HG03439 (cell line): ENCODE measurements at regions not wholly inside any gene's neighbourhood (a gene's known extent, or its start where the extent isn't known, plus 50 kb on each side); places are given as distances from the start of the nearest gene placed in this dataset.
A peak's percentile ranks its signal among the peaks of the same experiment; 100 is the strongest.

Source experiments
- ATAC-seq: cut with Tn5 transposase; IDR thresholded peaks from one replicate; pipeline ENCODE4 v1.9.1; 2021; ENCODE audit warnings: mild to moderate bottlenecking, moderate library complexity; ENCODE audit not compliant: unreplicated experiment

DNA sequence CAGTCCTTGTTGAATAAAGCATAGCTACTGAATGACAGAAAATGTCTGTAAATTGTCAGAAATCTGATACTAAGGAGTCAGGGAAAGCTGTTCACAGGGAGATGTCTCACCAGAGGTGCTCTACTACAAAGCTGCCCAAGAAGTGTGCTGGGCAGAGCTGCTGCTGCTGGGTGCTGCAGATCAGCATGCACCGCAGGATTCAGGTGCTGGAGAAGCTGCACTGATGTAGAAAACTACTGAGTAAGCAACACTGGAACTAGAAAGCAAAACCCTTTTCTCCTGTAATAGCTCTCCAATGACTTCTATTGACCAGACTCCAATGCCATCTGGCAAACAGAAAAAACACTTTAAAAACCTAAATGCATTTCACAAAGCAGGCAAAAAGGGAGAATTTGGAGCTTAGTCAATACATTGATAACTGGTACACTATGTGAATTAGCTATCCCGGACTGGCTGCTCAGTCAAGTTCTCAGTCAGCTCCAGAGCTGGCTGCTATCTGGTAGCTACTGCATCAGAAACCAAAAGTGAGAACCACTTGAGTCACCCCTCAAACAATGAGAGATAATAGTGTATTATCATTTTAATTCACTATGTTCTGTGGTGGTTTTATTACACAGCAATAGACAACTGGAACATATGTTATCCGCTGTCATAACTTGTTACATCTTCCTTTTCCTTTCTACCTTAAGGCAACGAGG, 493.1 kb downstream of the CPS1 start:
- ATAC-seq, result no peak

DNA sequence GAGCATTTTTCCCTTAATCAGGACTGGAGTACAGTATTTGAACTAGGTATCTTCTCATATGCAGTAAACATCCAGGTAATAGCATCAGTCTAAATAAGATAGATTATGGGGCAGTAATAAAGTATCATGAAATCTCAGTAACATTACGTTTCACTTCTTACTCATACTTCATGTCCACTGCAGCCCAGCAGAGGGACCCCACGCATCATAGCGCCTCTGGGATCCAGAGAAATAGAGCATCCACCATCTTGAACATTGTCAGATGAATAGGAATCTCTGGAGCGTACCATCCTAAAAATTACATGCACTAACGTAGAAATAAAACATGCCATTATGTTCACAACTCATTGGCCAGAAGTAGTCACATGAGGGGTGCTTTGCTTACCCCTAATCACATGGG, 499.0 kb downstream of the CPS1 start:
- ATAC-seq, result no peak

DNA sequence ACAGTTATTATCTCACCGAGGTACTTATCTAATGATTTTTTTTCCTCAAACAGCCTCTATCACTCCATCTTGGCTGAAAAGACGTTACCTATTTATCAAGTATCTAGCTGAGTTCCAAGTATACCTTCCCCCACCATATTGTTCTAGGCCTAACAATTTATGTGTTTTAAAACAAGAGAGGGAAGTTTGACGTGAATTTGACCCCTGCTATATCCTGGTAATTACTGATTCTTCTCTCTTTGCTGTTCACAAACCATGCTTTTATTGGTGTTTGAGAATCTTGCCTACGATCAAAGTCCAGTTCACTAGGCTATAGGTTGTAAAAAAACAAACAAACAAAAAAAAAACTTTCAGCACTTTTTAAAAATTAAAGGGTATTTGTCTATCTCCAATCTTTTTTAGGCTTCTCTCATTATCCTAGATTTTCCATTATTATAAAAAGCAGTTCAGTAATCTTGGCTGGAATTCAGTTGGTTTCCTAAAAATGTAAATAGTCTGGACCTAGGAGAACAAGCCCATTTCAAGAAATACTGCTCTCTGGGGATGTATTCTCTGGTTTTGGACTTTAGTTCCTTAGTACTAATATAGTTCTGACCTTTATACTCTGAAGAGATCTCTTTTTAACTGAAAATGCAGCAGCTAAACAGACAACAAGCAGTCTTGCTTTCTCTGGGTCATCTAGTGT, 505.4 kb downstream of the CPS1 start:
- no peak for ATAC-seq

DNA sequence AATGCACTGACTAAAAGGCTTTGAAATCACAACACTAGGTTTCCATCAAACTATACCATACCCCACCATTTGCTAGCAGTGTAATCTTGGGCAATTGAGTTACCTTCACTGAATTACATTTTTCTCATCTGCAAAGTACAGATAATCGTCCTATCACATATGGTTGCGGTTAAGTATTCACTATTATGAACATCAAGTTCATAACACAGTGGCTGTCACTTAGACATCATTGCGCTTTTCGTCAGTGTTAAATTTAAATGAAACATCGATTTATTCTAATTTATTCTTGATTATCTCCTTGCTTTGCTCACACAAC, 505.9 kb downstream of the CPS1 start:
- no peak for ATAC-seq

DNA sequence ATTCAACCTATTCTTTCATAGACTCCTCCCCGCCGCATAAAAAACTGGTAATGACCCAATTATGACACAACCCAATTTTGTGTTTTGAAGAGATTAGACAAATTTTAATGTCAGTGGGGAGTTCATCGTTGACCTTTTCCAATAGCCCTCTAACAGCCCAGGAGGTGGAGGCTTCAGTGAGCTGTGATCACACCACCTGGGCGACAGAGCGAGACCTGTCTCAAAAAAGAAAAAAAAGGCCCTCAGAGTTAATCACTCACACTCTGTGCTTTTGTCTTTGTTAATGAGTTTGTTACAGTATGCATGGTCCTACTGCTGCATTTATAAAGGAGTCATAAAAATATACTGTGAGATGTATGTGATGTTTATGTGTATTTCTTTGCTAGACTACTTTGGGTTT, 510.6 kb downstream of the CPS1 start:
- ATAC-seq, result no peak

DNA sequence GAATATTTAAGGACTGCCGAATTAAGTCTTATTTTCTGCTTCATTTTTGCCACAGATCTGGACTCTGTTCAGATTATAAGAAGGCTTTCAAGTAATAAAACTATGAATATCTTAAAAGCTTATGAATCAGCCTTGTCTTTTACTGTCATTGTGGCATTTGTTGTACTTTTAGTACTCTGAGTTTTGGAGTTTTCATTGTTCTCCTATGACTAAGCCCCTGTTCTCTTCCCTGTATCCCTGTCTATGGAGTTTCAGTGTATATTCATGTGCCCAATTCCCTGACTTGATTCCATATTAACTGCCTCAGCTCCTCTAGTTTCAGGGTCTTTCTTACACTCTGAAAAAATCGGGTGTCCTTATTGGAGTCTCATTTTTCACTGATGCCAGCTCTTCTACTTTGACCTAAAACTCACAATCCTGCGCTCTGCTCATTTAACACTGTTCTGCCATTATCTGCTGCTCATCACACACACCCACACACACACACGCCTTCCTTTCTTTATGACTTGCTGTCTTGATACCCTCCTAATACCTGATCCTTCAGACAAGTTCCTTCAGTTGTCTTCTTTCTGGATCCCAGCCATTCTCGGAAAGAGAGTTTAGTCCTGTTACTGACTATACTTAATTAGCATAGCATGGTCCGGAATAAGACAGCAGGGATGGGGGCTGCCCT, 511.8 kb downstream of the CPS1 start:
- no peak for ATAC-seq

DNA sequence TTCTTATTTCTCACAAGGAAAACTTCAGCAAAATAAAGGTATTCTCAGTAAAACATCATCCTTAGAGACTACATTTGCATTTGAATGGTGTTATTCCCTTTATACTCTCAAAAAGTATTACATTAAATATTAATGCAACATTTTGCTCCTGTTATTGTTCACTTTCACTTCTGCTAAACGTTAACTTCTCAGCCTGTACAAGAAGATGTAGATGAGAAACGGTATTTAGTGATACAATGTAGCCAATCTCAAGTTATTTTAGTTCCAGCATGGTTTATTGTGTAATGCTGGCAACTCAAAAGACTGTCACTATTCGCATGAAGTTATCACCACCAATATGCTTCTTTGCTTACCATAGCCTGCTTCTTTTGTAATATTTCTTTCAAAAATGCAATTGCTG, 514.1 kb downstream of the CPS1 start:
- no peak for ATAC-seq

DNA sequence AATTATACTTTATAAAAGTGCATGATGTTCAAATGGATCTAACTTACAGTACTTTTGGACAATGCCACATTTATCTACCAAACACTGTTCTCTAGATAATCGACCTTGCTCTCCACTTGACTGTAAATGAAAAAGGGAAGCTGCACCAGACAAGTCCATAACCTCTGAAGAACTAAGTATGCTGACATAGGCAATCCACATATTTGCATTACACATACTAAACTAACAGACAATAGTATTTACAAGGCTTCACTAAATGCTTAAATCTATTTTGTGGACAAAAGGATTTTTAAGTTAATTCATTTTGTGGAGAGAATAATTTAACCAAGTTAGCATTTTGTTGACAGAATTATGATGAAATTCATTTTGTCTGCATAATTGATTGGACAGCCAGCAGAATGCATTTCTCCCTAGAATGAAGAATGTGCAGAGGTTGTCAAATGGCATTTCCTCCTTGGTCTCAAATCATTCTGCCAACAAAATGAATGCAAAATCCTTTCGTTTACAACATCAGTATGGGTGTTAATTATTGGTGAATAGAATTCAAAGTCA, 520.9 kb downstream of the CPS1 start:
- ATAC-seq, result no peak

DNA sequence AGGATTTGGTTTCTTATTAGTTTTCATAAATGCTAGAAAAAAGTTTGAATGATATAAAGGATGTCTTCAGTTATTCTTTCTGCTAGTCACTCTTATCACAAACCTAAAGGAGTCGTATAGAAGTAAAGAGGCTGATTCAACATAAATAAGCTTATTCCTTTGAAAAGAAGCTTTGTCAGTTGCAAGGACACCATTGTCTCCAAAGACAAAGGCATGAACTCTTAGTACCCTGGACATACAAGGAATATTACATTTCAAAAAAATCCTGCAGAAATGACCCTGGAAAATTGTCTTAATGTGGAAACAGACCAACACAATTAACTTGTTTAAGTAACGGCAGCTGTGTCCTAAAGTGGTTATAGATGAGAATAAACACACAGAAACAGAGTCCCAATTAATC, 528.0 kb downstream of the CPS1 start:
- no peak for ATAC-seq

DNA sequence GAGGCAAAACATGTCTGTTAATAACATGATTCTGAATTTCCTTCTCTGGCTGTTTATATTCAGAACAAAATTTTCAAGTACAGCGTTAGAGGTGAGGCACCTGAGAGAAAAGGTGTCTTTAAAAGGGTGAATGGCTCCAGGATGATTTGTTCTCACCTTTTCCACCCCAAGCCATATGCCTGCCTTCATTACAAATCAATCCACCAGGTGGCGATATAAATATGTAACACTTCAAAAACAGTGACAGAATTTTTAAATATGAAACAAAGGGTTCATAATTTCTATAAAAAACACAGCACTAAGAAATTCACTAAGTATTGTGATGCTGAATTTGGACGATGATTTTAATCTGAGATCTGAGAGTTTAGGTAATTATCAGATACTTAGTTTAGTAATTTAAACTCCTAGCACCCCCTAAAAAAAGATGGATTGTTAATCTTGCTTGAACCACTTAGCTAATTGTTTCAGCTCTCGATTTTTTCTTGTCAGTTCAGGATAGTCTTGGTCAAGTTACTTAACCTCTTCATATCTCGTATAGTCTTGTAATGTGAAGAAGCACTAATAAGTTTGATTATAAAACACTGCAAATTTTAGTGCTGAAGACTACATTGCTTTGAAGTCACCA, 528.8 kb downstream of the CPS1 start:
- ATAC-seq, result peak; percentile 63

DNA sequence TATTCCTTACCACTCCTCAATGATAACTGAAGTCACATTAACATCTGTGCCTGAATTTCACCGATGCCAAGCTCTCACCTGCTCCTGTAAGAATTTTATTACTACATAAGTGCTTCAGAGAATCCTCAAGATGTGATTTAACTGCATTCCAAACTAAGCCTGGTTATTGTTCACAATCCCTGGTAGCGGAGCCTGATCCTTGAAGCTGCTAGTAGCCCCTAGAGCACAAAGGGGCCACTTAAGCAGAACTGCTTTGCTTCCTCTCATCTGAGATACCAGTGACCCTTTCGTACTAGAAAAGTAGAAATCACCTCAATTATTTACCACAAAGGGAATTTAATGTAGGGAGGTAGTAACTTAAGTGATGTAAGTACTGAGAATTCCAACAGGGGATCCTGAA, 529.6 kb downstream of the CPS1 start:
- no peak for ATAC-seq

DNA sequence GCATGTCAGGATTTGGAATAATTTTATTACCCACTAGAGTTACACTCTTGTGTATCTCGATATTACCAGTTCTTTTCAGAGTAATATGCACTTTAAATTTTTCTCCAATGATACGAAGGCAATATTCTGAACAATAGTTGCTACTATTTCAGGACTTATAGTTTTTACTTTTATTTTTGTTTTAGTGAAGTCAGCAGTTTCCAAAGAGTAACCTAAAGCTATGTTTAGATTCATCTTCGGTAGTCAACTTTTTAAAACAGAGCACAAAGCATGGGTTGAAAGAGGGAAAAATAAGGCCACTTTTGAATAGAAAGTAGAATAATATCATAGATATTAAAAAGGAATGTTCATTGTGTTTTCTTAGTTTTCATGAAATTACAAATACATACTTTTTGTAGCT, 532.7 kb downstream of the CPS1 start:
- no peak for ATAC-seq

DNA sequence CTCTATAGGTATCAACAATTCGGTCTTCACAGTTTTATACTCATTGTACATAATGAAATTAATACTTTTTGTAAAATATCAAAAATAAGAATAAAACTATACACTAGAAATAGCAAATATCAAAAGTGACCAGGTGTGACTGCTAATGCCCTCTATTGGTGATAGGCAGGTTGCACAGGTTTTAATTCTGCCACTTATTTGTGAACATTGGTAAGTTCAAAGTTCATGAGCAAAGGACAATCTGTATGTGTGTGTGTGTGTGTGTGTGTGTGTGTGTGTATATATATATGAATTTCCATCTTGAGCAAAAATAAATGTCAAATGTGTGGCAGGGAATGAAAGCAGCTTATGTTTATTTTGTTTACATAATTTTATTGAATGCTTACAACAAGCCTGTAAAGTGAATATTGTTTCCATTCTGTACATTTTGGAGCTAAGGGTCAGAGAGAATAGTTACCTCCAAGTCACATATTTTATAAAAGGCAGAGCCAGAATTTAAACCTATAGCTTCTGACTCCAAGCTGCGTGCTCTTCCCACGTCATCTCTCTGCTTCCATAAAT, 537.4 kb downstream of the CPS1 start:
- ATAC-seq, result no peak

DNA sequence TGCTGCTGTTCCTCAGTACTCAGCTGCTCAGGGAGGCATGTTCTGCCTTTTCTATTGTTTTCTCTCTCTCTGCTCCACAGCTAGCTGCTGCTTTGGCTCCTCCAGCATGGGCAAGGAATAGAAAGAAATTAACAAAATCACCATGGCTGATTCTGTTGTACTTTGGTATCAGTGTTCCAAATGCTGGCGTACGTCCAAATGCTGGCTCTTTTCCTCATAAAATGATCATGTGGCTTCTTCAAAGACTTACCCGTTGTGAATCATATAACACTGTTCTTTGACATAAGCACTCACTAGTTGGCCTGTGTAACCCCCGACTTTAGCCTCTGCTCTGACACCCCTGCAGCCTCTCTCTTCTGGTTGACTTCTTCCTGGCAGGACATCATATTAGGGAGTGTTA, 547.6 kb downstream of the CPS1 start:
- no peak for ATAC-seq

DNA sequence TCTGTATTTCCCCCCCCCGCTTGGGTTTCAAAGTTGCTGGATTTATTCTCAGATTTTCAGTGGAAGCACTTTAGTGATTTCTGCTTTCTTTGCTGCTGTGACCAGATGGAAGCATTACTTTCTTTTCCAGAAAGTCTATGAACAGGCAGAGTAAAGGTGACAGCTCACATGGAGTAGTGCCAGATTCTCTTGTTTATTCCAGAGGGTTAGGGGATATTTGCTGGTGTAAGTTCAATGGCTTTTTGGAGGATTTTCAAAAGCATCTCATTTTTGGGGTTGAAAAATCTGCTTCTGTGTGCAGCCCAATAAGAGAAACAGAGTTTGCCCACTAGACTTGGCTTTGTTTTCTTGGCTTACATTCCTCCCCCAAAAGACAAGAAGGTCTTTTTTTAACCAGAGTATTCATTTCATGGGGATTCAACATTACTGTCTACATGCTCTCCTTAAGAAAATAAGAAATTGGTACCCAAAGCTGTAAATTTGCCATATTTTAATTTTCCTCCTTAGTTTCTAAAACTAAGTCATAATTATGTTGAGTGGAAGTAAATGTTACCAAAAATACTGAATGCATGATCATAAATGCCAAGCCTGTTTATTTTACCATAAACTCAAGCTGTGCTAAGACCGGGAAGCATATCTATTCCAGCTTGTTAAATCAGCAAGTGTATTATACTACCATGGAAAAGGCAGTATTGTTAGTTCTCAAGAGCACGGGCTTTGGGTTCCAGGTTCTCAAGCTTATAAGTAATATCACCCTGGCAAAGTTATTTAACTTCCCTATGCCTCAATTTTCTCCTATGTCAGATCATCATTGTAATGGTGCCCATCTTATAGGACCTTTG, 557.2 kb downstream of the CPS1 start:
- ATAC-seq, result no peak

DNA sequence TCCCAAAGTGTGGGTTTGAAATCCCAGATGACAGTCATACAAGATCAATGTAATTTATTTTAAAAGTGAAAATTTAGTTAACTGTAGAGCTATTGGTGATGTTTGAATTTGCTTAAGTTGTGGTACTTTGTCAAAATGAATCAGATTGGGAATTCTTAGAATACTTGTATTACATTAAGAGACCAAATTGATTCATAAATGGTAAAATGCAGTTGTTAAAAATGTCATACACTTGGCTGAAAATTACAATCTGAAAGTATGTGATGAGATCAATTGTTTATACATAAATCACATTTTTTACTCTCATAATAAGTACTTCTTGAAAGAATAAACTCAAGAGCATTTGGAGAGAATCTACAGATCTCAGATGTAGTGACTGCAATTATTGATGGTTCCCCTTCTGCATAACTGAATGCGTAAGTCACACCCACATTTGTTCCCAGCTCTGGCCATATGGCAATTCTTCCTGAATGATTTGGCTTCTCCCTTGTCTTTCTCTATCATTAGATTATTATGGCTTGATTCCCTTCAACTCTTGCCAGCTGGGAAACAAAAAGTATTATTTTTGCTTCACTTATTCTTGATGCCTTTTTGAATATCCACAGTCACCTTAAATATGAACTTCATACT, 558.5 kb downstream of the CPS1 start:
- ATAC-seq, result no peak

DNA sequence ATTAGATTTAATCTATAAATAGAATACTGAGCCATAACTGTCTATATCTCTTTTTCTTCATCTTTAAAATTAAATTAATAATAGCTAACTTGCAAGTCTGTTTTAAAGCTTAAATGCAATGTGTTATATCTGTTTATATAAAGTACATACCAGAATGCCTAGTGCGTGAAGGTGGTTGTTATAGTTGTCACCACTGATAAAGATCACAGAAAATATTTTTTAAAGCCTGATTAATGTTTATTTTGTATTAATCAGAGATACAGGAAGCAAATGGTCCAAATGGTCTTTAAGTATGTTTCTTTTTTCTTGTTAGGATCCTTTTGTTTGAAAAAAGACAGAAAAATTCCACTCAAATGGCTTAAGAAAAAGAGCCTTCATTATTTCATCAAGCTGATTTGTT, 560.6 kb downstream of the CPS1 start:
- no peak for ATAC-seq

DNA sequence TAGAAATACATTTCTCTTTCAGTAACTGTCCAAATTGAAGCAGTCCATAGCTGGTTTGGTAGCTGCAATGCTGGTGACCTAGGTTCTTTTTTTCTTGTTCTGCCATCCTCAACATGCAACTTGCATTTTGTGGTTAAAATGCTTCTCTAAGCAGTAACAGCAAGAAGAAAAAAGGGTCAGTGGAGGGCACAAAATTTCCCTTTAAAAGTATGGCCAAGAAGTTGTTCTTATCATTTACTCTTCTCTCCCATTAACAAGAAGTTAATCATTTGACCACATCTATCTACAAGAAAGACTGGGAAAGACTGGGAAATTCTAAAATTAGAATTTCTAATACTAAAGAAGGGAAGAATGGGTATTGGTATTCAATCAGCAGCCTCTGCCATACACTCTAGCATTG, 569.9 kb downstream of the CPS1 start:
- ATAC-seq, result no peak

DNA sequence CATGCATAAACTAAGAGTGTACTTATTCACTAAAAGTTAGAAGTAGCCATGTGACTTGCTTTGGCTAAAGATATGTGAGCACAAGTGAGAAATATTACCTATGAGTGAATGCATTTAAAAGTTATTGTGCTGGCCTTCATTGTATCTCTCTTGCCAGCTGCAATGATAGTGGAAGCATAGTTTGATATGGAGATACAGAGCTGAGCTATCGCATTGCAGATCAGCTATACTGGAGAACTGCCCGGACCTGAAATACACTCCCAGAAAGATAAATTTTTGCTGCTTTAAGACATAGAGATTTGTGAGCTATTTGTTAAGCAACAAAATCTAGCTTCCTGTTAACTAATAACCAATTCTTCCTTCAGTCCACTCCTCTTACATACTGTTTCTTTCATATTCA, 571.1 kb downstream of the CPS1 start:
- ATAC-seq, result no peak

DNA sequence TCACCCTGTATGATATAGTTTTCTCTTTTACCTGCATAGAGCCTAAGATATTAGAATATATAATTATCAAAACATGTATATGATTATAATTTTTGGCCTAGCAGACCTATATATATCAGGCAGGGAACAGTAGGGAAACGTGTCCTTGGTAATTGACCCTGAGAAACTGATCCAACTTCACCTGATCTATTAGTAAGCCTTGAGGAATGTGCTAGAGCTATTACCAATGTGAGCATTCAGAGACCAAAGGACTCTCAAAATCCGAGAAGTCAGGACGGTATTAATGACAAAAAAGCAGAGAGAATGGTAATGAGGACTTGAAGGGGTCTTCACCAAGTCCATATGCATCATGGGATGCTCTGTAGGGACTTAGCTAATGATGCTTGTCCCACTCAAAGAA, 571.9 kb downstream of the CPS1 start:
- no peak for ATAC-seq
